ENCODE measurements at regions not wholly inside any gene's neighbourhood (a gene's known extent, or its start where the extent isn't known, plus 50 kb on each side); places are given as distances from the start of the nearest gene placed in this dataset.

DNA sequence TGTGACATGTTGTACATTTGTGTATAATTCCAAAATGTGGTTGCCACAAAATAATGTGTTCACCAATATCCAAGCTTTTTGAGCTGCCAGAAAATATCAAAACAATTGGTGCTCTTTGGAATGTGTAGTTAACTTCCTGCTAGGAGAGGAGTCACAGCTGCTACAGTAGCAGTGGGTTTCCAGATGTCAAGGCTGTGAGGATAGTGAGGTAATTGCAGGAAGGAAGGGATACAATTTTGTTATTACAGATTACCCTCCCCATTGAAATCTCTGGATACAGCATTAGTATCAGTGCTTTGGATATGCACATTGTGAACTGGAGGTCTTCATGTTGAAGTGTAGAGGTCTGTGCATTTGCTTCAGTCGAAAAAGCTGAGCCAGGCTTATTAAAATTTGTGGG lies 253.2 kb downstream of the PTPRC start:
- TF ChIP-seq, protein P1, sequence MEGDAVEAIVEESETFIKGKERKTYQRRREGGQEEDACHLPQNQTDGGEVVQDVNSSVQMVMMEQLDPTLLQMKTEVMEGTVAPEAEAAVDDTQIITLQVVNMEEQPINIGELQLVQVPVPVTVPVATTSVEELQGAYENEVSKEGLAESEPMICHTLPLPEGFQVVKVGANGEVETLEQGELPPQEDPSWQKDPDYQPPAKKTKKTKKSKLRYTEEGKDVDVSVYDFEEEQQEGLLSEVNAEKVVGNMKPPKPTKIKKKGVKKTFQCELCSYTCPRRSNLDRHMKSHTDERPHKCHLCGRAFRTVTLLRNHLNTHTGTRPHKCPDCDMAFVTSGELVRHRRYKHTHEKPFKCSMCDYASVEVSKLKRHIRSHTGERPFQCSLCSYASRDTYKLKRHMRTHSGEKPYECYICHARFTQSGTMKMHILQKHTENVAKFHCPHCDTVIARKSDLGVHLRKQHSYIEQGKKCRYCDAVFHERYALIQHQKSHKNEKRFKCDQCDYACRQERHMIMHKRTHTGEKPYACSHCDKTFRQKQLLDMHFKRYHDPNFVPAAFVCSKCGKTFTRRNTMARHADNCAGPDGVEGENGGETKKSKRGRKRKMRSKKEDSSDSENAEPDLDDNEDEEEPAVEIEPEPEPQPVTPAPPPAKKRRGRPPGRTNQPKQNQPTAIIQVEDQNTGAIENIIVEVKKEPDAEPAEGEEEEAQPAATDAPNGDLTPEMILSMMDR (IDR thresholded peaks at IDR 0.05; ENCODE audit: low read depth, low read length), result no peak
- no peak for TF ChIP-seq EZH2phosphoT487 (IDR thresholded peaks at IDR 0.05; ENCODE audit: low read depth)

All from OCI-LY3 (cell line).